Parathyroid adenoma (tissue), 2 donors: ENCODE measurements at regions not wholly inside any gene's neighbourhood (a gene's known extent, or its start where the extent isn't known, plus 50 kb on each side); places are given as distances from the start of the nearest gene placed in this dataset.

Experiments used
- H2AFZ ChIP-seq: fragments of 300-600 bp; sonication (generic); one replicate; pipeline ENCODE4 v1.7.0; 2017; ENCODE audit warnings: antibody characterized with exemption, mild to moderate bottlenecking
- H3K27ac ChIP-seq: fragments of 300-600 bp; sonication (generic); one replicate; pipeline ENCODE4 v1.7.0; 2017
- H3K27me3 ChIP-seq: fragments of 300-600 bp; sonication (generic); one replicate; pipeline ENCODE4 v1.7.0; 2017; ENCODE audit warnings: low read length; ENCODE audit not compliant: control insufficient read depth, insufficient read depth
- H3K36me3 ChIP-seq: fragments of 300-600 bp; sonication (generic); one replicate; pipeline ENCODE4 v1.7.0; 2017; ENCODE audit warnings: low read length; ENCODE audit not compliant: control insufficient read depth, insufficient read depth
- H3K4me1 ChIP-seq: fragments of 300-600 bp; sonication (generic); one replicate; pipeline ENCODE4 v1.7.0; 2017; ENCODE audit warnings: control low read depth
- H3K4me2 ChIP-seq: fragments of 300-600 bp; sonication (generic); one replicate; pipeline ENCODE4 v1.7.0; 2017; ENCODE audit warnings: low read length
- H3K4me3 ChIP-seq: fragments of 300-600 bp; sonication (generic); one replicate; pipeline ENCODE4 v1.7.0; 2017; ENCODE audit warnings: low read depth, low read length
- H3K79me2 ChIP-seq: fragments of 300-600 bp; sonication (generic); one replicate; pipeline ENCODE4 v1.7.0; 2017; ENCODE audit warnings: control low read depth
- H3K9ac ChIP-seq: fragments of 300-600 bp; sonication (generic); one replicate; pipeline ENCODE4 v1.7.0; 2017; ENCODE audit warnings: mild to moderate bottlenecking
- H3K9me3 ChIP-seq: fragments of 300-600 bp; sonication (generic); one replicate; pipeline ENCODE4 v1.7.0; 2017; ENCODE audit warnings: low read length; ENCODE audit not compliant: control insufficient read depth
- TF ChIP-seq, protein P1 (sequence below): fragments of 300-600 bp; sonication (generic); IDR thresholded peaks from one replicate; pipeline ENCODE4 v1.7.0; 2017; ENCODE audit warnings: antibody characterized with exemption, mild to moderate bottlenecking
- donor health status: primary hyperparathyroidism.

DNA sequence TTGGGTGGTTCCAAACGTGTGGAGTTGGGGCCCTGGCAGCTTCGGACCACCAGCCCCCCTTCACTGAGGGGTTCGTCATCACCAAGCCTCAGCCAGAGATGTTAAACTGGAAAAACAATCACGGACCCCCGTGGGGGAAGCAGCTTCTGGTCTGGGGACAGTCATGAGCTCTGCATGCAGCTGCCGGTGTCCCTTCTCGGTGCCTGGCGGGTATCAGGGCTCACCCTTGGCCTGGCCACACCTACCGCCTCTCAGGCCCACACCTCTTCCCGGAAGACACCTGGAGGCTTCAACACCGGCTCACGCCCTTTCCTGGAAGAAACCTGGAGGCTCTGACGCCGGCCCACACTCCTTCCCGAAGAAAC, 77.8 kb upstream of the BHLHE23 start:
- no peak overlapping the region for H3K4me3 ChIP-seq
- no peaks in the 10 kb centered on the region for H3K9me3 ChIP-seq
- H3K79me2 ChIP-seq, result no peaks in the 10 kb centered on the region
- H3K27me3 ChIP-seq, result no peaks in the 10 kb centered on the region
- H3K4me1 ChIP-seq, result no peaks in the 10 kb centered on the region
- H3K9ac ChIP-seq, result no peak overlapping the region
- H3K36me3 ChIP-seq, result no peaks in the 10 kb centered on the region
- H3K4me2 ChIP-seq, result no peak overlapping the region
- no peak overlapping the region for H2AFZ ChIP-seq
- TF ChIP-seq, protein P1, sequence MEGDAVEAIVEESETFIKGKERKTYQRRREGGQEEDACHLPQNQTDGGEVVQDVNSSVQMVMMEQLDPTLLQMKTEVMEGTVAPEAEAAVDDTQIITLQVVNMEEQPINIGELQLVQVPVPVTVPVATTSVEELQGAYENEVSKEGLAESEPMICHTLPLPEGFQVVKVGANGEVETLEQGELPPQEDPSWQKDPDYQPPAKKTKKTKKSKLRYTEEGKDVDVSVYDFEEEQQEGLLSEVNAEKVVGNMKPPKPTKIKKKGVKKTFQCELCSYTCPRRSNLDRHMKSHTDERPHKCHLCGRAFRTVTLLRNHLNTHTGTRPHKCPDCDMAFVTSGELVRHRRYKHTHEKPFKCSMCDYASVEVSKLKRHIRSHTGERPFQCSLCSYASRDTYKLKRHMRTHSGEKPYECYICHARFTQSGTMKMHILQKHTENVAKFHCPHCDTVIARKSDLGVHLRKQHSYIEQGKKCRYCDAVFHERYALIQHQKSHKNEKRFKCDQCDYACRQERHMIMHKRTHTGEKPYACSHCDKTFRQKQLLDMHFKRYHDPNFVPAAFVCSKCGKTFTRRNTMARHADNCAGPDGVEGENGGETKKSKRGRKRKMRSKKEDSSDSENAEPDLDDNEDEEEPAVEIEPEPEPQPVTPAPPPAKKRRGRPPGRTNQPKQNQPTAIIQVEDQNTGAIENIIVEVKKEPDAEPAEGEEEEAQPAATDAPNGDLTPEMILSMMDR, result no peak
- no peak overlapping the region for H3K27ac ChIP-seq

DNA sequence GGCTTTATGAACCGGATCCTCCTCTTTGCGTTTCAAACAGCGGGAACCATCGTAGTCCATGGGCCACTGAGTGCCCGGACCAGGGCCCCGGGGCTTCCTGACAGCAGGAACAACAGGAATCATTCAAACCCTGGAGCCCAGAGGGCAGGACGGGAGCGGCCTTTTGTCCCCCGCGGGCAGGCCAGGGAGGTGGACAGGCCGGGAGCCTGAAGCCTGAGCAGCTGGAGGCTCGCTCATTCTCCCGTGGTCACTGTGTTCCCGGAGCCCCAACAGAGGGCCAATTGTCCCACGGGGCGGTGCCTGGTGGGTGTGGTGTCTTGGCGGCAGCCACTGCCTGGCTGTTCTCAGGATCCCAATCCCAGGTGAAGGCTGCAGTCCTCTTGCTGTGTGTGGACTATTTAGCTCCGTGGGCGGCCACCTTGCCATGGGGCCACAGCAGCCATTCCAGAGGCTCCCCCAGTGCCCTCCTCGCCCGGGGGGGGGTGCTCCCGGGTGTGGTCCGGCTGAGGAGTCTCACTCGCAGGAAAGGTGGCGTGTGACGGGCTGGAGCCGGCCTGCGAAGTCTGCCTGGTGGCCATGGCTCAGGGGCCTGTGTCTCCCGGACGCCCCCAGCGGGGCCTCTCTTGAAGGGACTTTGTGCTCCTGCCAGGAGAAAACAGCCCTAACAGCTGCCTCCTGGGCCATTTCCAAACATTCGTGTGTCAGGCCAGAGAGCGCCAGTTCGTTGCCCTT, 77.2 kb upstream of the BHLHE23 start:
- no peak overlapping the region for H3K4me2 ChIP-seq
- H3K79me2 ChIP-seq, result no peaks in the 10 kb centered on the region
- H2AFZ ChIP-seq, result no peak overlapping the region
- H3K27me3 ChIP-seq, result no peaks in the 10 kb centered on the region
- H3K36me3 ChIP-seq, result no peaks in the 10 kb centered on the region
- TF ChIP-seq, protein P1, result no peak
- H3K9me3 ChIP-seq, result no peaks in the 10 kb centered on the region
- H3K4me3 ChIP-seq, result no peak overlapping the region
- no peak overlapping the region for H3K27ac ChIP-seq
- no peaks in the 10 kb centered on the region for H3K4me1 ChIP-seq
- H3K9ac ChIP-seq, result no peak overlapping the region

DNA sequence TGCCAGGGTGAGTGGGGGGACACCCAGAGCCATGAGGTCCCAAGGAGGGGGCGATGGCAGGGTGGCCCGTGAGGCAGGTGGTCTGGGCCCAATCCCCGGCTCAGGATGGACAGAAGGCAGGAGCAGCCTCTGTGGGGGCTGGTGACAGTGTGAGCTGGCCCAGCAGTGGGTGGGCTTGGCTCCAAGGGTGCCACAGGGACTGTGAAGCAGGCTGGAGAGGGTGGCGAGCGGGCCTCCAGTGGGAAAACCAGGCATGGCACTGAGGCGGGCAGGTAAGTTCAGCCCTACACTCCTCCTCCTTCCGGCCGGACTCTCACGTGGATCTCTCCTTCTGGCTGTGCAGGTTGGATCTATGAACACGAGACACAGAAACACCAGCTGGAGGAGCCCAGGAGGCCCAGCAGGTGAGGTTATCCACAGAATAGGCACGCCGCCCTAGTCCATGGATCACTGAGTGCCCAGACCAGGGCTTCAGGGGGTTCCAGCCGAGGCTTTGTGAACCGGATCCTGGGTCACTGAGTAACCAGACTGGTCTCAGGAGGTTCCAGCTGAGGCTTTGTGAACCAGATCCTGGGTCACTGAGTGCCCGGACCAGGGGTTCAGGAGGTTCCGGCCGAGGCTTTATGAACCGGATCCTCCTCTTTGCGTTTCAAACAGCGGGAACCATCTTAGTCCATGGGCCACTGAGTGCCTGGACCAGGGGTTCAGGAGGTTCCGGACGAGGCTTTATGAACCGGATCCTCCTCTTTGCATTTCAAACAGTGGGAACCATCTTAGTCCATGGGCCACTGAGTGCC, 76.4 kb upstream of the BHLHE23 start:
- no peak overlapping the region for H3K4me2 ChIP-seq
- no peaks in the 10 kb centered on the region for H3K4me1 ChIP-seq
- H3K36me3 ChIP-seq, result no peaks in the 10 kb centered on the region
- no peak overlapping the region for H2AFZ ChIP-seq
- no peak overlapping the region for H3K4me3 ChIP-seq
- no peak overlapping the region for H3K9ac ChIP-seq
- H3K27me3 ChIP-seq, result no peaks in the 10 kb centered on the region
- H3K79me2 ChIP-seq, result no peaks in the 10 kb centered on the region
- no peaks in the 10 kb centered on the region for H3K9me3 ChIP-seq
- H3K27ac ChIP-seq, result no peak overlapping the region
- TF ChIP-seq, protein P1, result no peak

DNA sequence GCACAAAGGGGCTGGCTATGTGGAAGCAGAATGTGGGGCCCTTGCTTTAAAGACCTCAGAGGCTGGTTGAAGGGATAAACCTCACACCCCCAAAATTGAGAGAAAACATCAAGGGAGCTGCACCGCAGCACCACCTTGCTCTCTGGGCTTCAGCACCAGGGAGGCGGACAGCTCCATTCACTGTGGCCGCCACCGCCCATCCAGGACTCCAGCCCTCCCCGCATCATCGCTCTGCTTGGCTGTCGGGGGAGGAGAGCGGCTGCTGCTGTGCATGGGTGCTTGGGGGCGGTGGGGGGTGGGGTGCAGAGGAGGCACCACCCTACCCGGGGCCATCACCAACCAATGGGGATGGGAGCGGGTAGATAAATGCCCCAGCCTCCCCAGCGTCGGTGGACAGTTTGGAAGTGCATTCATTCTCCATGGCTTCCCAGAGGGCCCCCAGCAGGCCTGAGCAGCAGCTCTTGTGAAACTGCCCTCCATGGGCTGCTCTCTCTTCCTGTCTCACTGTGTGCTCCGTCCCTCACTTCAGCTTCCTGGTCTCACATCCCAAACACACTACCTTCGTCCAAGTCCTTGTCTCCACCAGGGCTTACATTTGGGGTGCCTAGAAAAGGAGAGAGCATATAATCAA, 75.7 kb upstream of the BHLHE23 start:
- no peak overlapping the region for H3K4me3 ChIP-seq
- H3K27me3 ChIP-seq, result no peaks in the 10 kb centered on the region
- no peaks in the 10 kb centered on the region for H3K9me3 ChIP-seq
- no peaks in the 10 kb centered on the region for H3K4me1 ChIP-seq
- no peak overlapping the region for H3K27ac ChIP-seq
- H3K4me2 ChIP-seq, result no peak overlapping the region
- H3K36me3 ChIP-seq, result no peaks in the 10 kb centered on the region
- no peaks in the 10 kb centered on the region for H3K79me2 ChIP-seq
- no peak overlapping the region for H3K9ac ChIP-seq
- no peak overlapping the region for H2AFZ ChIP-seq
- TF ChIP-seq, protein P1, result no peak
